ENCODE measurements at regions not wholly inside any gene's neighbourhood (a gene's known extent, or its start where the extent isn't known, plus 50 kb on each side); places are given as distances from the start of the nearest gene placed in this dataset.

DNA sequence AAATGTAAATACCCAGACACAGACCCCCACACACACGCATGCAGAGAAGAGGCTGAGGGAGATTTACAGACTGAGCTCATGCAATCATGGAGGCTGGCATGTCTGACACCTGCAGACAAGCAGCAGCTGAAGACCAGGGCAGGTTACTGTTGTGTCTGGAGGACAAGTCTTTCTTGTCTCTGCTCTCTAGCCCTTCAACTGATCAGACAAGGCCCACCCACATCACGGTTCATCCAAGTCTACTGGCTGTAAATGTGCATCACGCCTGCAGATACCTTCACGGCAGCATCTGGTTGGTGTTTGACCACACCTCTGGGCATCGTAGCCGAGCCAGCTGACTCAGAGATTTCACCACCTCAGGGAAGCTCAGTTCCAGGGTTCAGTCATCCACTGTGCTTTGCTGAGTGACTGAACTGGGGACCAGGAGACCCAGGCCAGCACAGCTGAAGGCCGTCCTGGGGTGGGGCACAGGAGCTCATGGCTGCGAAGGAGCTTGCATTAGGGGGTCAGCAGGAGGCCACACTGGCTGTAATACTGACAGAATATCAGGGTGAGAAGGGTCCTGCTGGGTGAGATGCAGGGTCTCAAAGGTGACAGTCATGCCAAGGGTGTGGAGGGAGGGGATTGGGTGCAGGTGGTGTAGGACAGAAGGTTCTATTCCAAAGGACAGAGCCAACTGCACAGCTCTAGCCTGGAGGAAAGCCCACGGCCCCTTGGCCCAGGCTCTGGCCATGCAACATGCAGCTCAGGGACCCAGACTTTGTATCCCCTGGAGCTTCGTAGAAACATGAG lies 304.9 kb downstream of the BRD1 start (continued):
- TF ChIP-seq ZNF207 (IDR thresholded peaks at IDR 0.05; ENCODE audit: borderline replicate concordance): no peak
- no peak for TF ChIP-seq BORCS8-MEF2B (CRISPR knock-in tag; IDR thresholded peaks at IDR 0.05)
- no peak for TF ChIP-seq ZFP36L1 (CRISPR knock-in tag; IDR thresholded peaks at IDR 0.05)
- TF ChIP-seq, protein P1, sequence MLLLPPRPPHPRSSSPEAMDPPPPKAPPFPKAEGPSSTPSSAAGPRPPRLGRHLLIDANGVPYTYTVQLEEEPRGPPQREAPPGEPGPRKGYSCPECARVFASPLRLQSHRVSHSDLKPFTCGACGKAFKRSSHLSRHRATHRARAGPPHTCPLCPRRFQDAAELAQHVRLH (CRISPR knock-in tag; IDR thresholded peaks at IDR 0.05; ENCODE audit: borderline replicate concordance, low read depth): no peak
- TF ChIP-seq ZNF263 (CRISPR knock-in tag; IDR thresholded peaks at IDR 0.05): no peak
- TF ChIP-seq PRPF4 (IDR thresholded peaks at IDR 0.05; ENCODE audit: low read depth, low read length, poor library complexity, severe bottlenecking): no peak
- TF ChIP-seq, protein P2, sequence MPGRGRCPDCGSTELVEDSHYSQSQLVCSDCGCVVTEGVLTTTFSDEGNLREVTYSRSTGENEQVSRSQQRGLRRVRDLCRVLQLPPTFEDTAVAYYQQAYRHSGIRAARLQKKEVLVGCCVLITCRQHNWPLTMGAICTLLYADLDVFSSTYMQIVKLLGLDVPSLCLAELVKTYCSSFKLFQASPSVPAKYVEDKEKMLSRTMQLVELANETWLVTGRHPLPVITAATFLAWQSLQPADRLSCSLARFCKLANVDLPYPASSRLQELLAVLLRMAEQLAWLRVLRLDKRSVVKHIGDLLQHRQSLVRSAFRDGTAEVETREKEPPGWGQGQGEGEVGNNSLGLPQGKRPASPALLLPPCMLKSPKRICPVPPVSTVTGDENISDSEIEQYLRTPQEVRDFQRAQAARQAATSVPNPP (CRISPR knock-in tag; IDR thresholded peaks at IDR 0.05): no peak
- TF ChIP-seq SP2 (CRISPR knock-in tag; IDR thresholded peaks at IDR 0.05): no peak

DNA sequence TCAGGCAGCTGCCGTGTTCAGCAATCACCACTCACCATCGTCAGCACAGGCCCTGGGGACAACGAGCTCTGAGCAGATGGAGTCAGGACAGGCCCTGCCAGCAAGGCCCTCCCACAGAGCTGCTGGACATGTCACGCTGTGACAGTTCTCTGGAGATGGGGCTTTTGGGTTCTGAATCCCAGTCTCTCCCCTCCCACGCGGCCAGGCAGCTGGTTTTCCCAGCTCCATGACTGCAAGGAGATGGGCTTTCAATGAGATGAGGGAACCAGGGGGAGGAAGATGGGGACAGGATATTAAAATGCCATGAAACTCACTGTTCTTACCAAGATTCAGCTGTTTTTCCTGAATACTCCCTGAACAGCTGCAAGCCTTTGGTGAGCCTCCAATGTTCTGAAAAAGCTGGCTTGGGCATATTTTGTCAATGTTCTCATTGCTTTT lies 305.9 kb downstream of the BRD1 start:
- no peak for FAIRE-seq
- Histone ChIP-seq H3K36me3 (replicated peaks in 1 of 2; ENCODE audit: control insufficient read depth in 1 of 2, insufficient read depth in 2 of 2, low read length in 2 of 2) (no peaks in the 10 kb centered on the region), H3K27ac (ENCODE audit: extremely low read length, insufficient read depth, low read length) (no peak overlapping the region), H3K9ac (ENCODE audit: insufficient read depth, low read depth, low read length) (no peak overlapping the region), H3K4me1 (ENCODE audit: insufficient read depth, low read length) (no peaks in the 10 kb centered on the region), H3K27me3 (ENCODE audit: control insufficient read depth in 1 of 2, insufficient read depth in 2 of 2, low read length in 2 of 2) (peaks cover 3 to 51% of the 10 kb centered on the region in 2 experiments; a peak in 3 of 5 replicates), H3K4me3 (replicated peaks in 1 of 3; ENCODE audit: insufficient read depth in 1 of 3, low read depth in 2 of 3, low read length in 3 of 3) (no peak overlapping the region), H3K4me2 (ENCODE audit: low read depth, low read length) (no peak overlapping the region), H3K9me3 (ENCODE audit: low read length) (no peaks in the 10 kb centered on the region), H4K20me1 (ENCODE audit: insufficient read depth, low read length) (0 out of 2 replicates have a peak, but pooled peaks cover 2% of the 10 kb centered on the region), H3K79me2 (ENCODE audit: insufficient read depth, low read length) (no peaks in the 10 kb centered on the region), H2AFZ (ENCODE audit: low read length) (no peak overlapping the region)
- TF ChIP-seq ZNF747 (CRISPR knock-in tag; IDR thresholded peaks at IDR 0.05; ENCODE audit: borderline replicate concordance) (no peak), ZSCAN30 (CRISPR knock-in tag; IDR thresholded peaks at IDR 0.05) (no peak), ATF7 (IDR thresholded peaks at IDR 0.05) (no peak), ATF7 (CRISPR knock-in tag; IDR thresholded peaks at IDR 0.05) (no peak), ZNF891 (CRISPR knock-in tag; IDR thresholded peaks at IDR 0.05) (no peak), MIER2 (CRISPR knock-in tag; IDR thresholded peaks at IDR 0.05) (no peak)
- TF ChIP-seq, protein P3, sequence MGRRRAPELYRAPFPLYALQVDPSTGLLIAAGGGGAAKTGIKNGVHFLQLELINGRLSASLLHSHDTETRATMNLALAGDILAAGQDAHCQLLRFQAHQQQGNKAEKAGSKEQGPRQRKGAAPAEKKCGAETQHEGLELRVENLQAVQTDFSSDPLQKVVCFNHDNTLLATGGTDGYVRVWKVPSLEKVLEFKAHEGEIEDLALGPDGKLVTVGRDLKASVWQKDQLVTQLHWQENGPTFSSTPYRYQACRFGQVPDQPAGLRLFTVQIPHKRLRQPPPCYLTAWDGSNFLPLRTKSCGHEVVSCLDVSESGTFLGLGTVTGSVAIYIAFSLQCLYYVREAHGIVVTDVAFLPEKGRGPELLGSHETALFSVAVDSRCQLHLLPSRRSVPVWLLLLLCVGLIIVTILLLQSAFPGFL (CRISPR knock-in tag; IDR thresholded peaks at IDR 0.05): no peak
- TF ChIP-seq, protein P4, sequence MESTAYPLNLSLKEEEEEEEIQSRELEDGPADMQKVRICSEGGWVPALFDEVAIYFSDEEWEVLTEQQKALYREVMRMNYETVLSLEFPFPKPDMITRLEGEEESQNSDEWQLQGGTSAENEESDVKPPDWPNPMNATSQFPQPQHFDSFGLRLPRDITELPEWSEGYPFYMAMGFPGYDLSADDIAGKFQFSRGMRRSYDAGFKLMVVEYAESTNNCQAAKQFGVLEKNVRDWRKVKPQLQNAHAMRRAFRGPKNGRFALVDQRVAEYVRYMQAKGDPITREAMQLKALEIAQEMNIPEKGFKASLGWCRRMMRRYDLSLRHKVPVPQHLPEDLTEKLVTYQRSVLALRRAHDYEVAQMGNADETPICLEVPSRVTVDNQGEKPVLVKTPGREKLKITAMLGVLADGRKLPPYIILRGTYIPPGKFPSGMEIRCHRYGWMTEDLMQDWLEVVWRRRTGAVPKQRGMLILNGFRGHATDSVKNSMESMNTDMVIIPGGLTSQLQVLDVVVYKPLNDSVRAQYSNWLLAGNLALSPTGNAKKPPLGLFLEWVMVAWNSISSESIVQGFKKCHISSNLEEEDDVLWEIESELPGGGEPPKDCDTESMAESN (CRISPR knock-in tag; conservative IDR thresholded peaks at IDR 0.05): no peak
- TF ChIP-seq, protein P5, sequence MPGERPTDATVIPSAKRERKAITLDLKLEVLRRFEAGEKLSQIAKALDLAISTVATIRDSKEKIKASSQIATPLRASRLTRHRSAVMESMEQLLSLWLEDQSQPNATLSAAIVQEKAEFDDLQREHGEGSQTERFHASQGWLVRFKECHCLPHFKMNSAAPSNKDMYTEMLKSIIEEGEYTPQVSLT (CRISPR knock-in tag; IDR thresholded peaks at IDR 0.05; ENCODE audit: borderline replicate concordance, low read depth): no peak
- TF ChIP-seq, protein P6, sequence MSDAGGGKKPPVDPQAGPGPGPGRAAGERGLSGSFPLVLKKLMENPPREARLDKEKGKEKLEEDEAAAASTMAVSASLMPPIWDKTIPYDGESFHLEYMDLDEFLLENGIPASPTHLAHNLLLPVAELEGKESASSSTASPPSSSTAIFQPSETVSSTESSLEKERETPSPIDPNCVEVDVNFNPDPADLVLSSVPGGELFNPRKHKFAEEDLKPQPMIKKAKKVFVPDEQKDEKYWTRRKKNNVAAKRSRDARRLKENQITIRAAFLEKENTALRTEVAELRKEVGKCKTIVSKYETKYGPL (CRISPR knock-in tag; IDR thresholded peaks at IDR 0.05): no peak
- intact Hi-C loops (cut with micrococcal nuclease; ENCODE audit: unreplicated experiment) (no loop called here), in situ Hi-C loops (cut with HindIII; ENCODE audit: extremely low pct_ligation_motif_present, low pct_unique_long_range_greater_than_20kb) (no loop called here)
- ChIA-PET CTCF (ENCODE audit: low intra/inter-chr PET ratio, low total read pairs) (no interaction called here), POLR2A (no interaction called here)
- no TSS peak for BruUV-seq (replicated peaks)
- ATAC-seq: no peak
- DNase-seq (ENCODE audit: low spot score): no peak
- 7% methylated on average over 3 of the region's 6 CpGs for WGBS (ENCODE audit: low lambda C conversion rate)

Measured in HepG2 (cell line).